GM23338 (cell line): ENCODE measurements at regions not wholly inside any gene's neighbourhood (a gene's known extent, or its start where the extent isn't known, plus 50 kb on each side); places are given as distances from the start of the nearest gene placed in this dataset.
A peak's percentile ranks its signal among the peaks of the same experiment; 100 is the strongest.

Experiments used
- ATAC-seq: fragments of 200-7000 bp; cut with Tn5 transposase; 3 replicates; pipeline ENCODE4 v1.9.1; 2020
- DNase-seq: peaks from one replicate; pipeline ENCODE4 v3.0.0-alpha.2; 2015; ENCODE audit warnings: low spot score
- H2AFZ ChIP-seq: fragments of 200-600 bp; sonication (generic); 2 replicates; pipeline ENCODE4 v1.8.0; 2016; ENCODE audit warnings: antibody characterized with exemption, mild to moderate bottlenecking, moderate library complexity
- H3F3A ChIP-seq: fragments of 200-600 bp; sonication (generic); replicated peaks from 2 replicates; pipeline ENCODE4 v1.8.0; 2017; ENCODE audit warnings: antibody characterized with exemption, mixed run types, low read depth
- H3K27ac ChIP-seq: fragments of 200-600 bp; sonication (generic); 2 replicates; pipeline ENCODE4 v1.6.1; 2016; ENCODE audit warnings: low read depth
- H3K27me3 ChIP-seq: fragments of 200-600 bp; sonication (generic); 2 replicates; pipeline ENCODE4 v1.8.0; 2016; ENCODE audit warnings: mild to moderate bottlenecking, mixed run types, moderate library complexity; ENCODE audit not compliant: insufficient read depth
- H3K36me3 ChIP-seq: fragments of 200-600 bp; sonication (generic); 2 replicates; pipeline ENCODE4 v1.8.0; 2016; ENCODE audit warnings: mild to moderate bottlenecking; ENCODE audit not compliant: insufficient read depth
- H3K4me1 ChIP-seq: fragments of 200-600 bp; sonication (generic); 2 replicates; pipeline ENCODE4 v1.8.0; 2016; ENCODE audit warnings: mild to moderate bottlenecking, moderate library complexity; ENCODE audit not compliant: insufficient read depth
- H3K4me2 ChIP-seq: fragments of 200-600 bp; sonication (generic); 2 replicates; pipeline ENCODE4 v1.7.1; 2017; ENCODE audit warnings: mixed run types
- H3K4me3 ChIP-seq: fragments of 200-600 bp; sonication (generic); 2 replicates; pipeline ENCODE4 v1.6.1; 2016; ENCODE audit warnings: mixed run types
- H3K79me2 ChIP-seq: fragments of 200-600 bp; sonication (generic); replicated peaks from 2 replicates; pipeline ENCODE4 v1.8.0; 2017; ENCODE audit warnings: mild to moderate bottlenecking; ENCODE audit not compliant: insufficient read depth
- H3K9me2 ChIP-seq: fragments of 200-600 bp; sonication (generic); 2 replicates; pipeline ENCODE4 v1.8.0; 2017; ENCODE audit not compliant: insufficient read depth
- H4K20me1 ChIP-seq: fragments of 200-600 bp; sonication (generic); replicated peaks from 2 replicates; pipeline ENCODE4 v1.8.0; 2017; ENCODE audit warnings: mild to moderate bottlenecking; ENCODE audit not compliant: insufficient read depth
- H3K27ac Mint-ChIP-seq: 2 replicates; pipeline ENCODE4 v1.8.0; 2020; ENCODE audit warnings: inconsistent platforms, mild to moderate bottlenecking, moderate library complexity, mixed read lengths
- H3K27me3 Mint-ChIP-seq: 3 replicates; pipeline ENCODE4 v1.8.0; 2022; ENCODE audit warnings: low read depth, mild to moderate bottlenecking, moderate library complexity, mixed read lengths, inconsistent platforms; ENCODE audit not compliant: insufficient read depth, poor library complexity
- H3K36me3 Mint-ChIP-seq: 3 replicates; pipeline ENCODE4 v1.8.0; 2021; ENCODE audit warnings: low read depth, mild to moderate bottlenecking, inconsistent platforms, moderate library complexity, mixed read lengths
- H3K4me1 Mint-ChIP-seq: 3 replicates; pipeline ENCODE4 v1.8.0; 2020; ENCODE audit warnings: mild to moderate bottlenecking, inconsistent platforms, mixed read lengths
- H3K4me3 Mint-ChIP-seq: 3 replicates; pipeline ENCODE4 v1.8.0; 2021; ENCODE audit warnings: moderate library complexity, mild to moderate bottlenecking, inconsistent platforms, mixed read lengths
- H3K9me3 Mint-ChIP-seq: 3 replicates; pipeline ENCODE4 v1.8.0; 2020; ENCODE audit warnings: moderate library complexity, mild to moderate bottlenecking, inconsistent platforms, mixed read lengths
- CREB1 ChIP-seq: fragments of 250-450 bp; sonication (Bioruptor Pico); IDR thresholded peaks from 2 replicates; pipeline ENCODE4 v1.5.0; 2020; ENCODE audit warnings: low read depth, mild to moderate bottlenecking, moderate library complexity
- EZH2phosphoT487 ChIP-seq: fragments of 200-600 bp; sonication (generic); IDR thresholded peaks from one replicate; pipeline ENCODE4 v1.8.1; 2018; ENCODE audit warnings: antibody characterized with exemption; ENCODE audit not compliant: unreplicated experiment
- ZNF114 ChIP-seq: fragments of 250-450 bp; sonication (Bioruptor Pico); IDR thresholded peaks from 2 replicates; pipeline ENCODE4 v1.5.0; 2020; ENCODE audit warnings: mild to moderate bottlenecking, moderate library complexity
- TF ChIP-seq, protein P1 (sequence below): fragments of 250-450 bp; sonication (Bioruptor Pico); IDR thresholded peaks from 2 replicates; pipeline ENCODE4 v1.5.0; 2020; ENCODE audit warnings: mild to moderate bottlenecking, moderate library complexity

DNA sequence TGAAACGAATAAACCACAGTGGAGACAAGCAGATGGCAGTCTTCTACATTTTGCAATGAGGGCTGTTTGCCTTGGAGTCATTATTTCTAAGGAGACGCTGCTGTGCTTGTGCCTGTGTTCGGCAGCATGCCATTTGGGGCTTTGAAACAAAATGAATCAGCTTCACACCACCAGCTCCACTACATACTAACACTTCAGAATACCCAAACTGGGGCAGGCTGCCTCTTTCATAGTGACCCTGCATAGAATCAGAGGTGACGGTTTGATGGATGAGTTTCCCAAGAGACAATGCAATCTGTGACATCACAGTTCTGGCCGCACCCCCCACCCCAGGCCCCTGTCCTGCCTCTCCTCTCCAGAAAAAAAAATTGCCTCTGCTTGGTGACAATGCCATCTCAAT is 57.1 kb upstream of the MID1 start:
- no peaks in the 10 kb centered on the region for H3K9me3 Mint-ChIP-seq
- H3K27ac ChIP-seq: no peak overlapping the region

DNA sequence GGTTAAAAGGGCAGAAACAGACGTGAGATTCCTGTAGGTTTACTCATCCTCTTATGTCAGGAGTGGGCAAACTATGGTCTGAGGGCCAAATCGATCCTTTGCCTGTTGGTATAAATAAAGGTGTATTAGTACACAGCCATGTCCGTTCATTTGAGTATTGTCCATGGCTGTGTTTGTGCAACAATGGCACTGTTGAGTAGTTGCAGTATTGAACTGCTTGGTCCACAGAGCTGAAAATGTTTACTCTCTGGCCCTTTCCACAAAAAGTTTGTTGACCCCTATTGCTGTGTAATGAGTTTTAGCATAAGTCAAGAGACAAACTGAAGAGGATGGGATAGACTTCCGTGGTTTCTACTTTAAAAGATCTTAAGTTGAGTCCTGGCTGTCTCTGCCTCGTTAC is 59.0 kb upstream of the MID1 start:
- Mint-ChIP-seq H3K4me1 (peaks cover 36% of the 10 kb centered on the region), H3K27me3 (no peaks in the 10 kb centered on the region), H3K27ac (no peak overlapping the region), H3K4me3 (no peak overlapping the region), H3K9me3 (no peaks in the 10 kb centered on the region), H3K36me3 (no peaks in the 10 kb centered on the region)
- ATAC-seq: no peak
- H3K27ac ChIP-seq: no peak overlapping the region
- H3K9me2 ChIP-seq: no peaks in the 10 kb centered on the region
- no peaks in the 10 kb centered on the region for H3K36me3 ChIP-seq
- H3K4me3 ChIP-seq: no peak overlapping the region
- no peaks in the 10 kb centered on the region for H3F3A ChIP-seq
- H3K4me2 ChIP-seq: 0 out of 2 replicates have a peak overlapping the region, but pooled peaks have one; percentile 3
- H3K79me2 ChIP-seq: no peaks in the 10 kb centered on the region
- no peak overlapping the region for H2AFZ ChIP-seq
- no peak for DNase-seq
- no peaks in the 10 kb centered on the region for H4K20me1 ChIP-seq
- TF ChIP-seq ZNF114 (CRISPR knock-in tag): no peak
- TF ChIP-seq CREB1 (CRISPR knock-in tag): no peak
- no peak for TF ChIP-seq EZH2phosphoT487
- TF ChIP-seq, protein P1, sequence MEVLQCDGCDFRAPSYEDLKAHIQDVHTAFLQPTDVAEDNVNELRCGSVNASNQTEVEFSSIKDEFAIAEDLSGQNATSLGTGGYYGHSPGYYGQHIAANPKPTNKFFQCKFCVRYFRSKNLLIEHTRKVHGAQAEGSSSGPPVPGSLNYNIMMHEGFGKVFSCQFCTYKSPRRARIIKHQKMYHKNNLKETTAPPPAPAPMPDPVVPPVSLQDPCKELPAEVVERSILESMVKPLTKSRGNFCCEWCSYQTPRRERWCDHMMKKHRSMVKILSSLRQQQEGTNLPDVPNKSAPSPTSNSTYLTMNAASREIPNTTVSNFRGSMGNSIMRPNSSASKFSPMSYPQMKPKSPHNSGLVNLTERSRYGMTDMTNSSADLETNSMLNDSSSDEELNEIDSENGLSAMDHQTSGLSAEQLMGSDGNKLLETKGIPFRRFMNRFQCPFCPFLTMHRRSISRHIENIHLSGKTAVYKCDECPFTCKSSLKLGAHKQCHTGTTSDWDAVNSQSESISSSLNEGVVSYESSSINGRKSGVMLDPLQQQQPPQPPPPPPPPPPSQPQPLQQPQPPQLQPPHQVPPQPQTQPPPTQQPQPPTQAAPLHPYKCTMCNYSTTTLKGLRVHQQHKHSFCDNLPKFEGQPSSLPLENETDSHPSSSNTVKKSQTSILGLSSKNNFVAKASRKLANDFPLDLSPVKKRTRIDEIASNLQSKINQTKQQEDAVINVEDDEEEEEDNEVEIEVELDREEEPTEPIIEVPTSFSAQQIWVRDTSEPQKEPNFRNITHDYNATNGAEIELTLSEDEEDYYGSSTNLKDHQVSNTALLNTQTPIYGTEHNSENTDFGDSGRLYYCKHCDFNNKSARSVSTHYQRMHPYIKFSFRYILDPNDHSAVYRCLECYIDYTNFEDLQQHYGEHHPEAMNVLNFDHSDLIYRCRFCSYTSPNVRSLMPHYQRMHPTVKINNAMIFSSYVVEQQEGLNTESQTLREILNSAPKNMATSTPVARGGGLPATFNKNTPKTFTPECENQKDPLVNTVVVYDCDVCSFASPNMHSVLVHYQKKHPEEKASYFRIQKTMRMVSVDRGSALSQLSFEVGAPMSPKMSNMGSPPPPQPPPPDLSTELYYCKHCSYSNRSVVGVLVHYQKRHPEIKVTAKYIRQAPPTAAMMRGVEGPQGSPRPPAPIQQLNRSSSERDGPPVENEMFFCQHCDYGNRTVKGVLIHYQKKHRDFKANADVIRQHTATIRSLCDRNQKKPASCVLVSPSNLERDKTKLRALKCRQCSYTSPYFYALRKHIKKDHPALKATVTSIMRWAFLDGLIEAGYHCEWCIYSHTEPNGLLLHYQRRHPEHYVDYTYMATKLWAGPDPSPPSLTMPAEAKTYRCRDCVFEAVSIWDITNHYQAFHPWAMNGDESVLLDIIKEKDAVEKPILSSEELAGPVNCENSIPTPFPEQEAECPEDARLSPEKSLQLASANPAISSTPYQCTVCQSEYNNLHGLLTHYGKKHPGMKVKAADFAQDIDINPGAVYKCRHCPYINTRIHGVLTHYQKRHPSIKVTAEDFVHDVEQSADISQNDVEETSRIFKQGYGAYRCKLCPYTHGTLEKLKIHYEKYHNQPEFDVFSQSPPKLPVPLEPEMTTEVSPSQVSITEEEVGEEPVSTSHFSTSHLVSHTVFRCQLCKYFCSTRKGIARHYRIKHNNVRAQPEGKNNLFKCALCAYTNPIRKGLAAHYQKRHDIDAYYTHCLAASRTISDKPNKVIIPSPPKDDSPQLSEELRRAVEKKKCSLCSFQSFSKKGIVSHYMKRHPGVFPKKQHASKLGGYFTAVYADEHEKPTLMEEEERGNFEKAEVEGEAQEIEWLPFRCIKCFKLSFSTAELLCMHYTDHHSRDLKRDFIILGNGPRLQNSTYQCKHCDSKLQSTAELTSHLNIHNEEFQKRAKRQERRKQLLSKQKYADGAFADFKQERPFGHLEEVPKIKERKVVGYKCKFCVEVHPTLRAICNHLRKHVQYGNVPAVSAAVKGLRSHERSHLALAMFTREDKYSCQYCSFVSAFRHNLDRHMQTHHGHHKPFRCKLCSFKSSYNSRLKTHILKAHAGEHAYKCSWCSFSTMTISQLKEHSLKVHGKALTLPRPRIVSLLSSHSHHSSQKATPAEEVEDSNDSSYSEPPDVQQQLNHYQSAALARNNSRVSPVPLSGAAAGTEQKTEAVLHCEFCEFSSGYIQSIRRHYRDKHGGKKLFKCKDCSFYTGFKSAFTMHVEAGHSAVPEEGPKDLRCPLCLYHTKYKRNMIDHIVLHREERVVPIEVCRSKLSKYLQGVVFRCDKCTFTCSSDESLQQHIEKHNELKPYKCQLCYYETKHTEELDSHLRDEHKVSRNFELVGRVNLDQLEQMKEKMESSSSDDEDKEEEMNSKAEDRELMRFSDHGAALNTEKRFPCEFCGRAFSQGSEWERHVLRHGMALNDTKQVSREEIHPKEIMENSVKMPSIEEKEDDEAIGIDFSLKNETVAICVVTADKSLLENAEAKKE (CRISPR knock-in tag): no peak
- peaks cover 29% of the 10 kb centered on the region for H3K4me1 ChIP-seq
- H3K27me3 ChIP-seq: no peaks in the 10 kb centered on the region

More for the DNA sequence above, 57.1 kb upstream of the MID1 start:
- H3K36me3 Mint-ChIP-seq: no peaks in the 10 kb centered on the region
- no peaks in the 10 kb centered on the region for H3K79me2 ChIP-seq
- no peak overlapping the region for H3K4me3 ChIP-seq
- no peaks in the 10 kb centered on the region for H4K20me1 ChIP-seq
- H3K27me3 ChIP-seq: no peaks in the 10 kb centered on the region
- no peak overlapping the region for H2AFZ ChIP-seq
- DNase-seq (no peak), ATAC-seq (no peak)
- H3K9me2 ChIP-seq: no peaks in the 10 kb centered on the region
- no peaks in the 10 kb centered on the region for H3F3A ChIP-seq
- no peak overlapping the region for H3K27ac Mint-ChIP-seq
- TF ChIP-seq CREB1 (CRISPR knock-in tag) (0 out of 2 replicates have a peak, but pooled peaks have one; percentile 9), ZNF114 (CRISPR knock-in tag) (no peak)
- H3K4me1 Mint-ChIP-seq: peaks cover 38% of the 10 kb centered on the region
- no peaks in the 10 kb centered on the region for H3K27me3 Mint-ChIP-seq
- H3K4me3 Mint-ChIP-seq: no peak overlapping the region; the same call in 2 of the 3 replicates
- H3K4me1 ChIP-seq: peaks cover 34% of the 10 kb centered on the region
- no peak overlapping the region for H3K4me2 ChIP-seq
- no peaks in the 10 kb centered on the region for H3K36me3 ChIP-seq
